ENCODE measurements at regions not wholly inside any gene's neighbourhood (a gene's known extent, or its start where the extent isn't known, plus 50 kb on each side); places are given as distances from the start of the nearest gene placed in this dataset.
"Not testable (repeated sequence)": the region's sequence is repeated elsewhere in the genome, so short reads cannot be mapped to it uniquely, and the experiment has no call there.

- not testable (repeated sequence) for TF ChIP-seq EP300, CTCF (IDR thresholded peaks at IDR 0.05)
Measured at GRCh38 chr2:111422562-111422961, 301.8 kb downstream of the BCL2L11 start.

Data from sigmoid colon (tissue), 4 donors.